ENCODE measurements at regions not wholly inside any gene's neighbourhood (a gene's known extent, or its start where the extent isn't known, plus 50 kb on each side); places are given as distances from the start of the nearest gene placed in this dataset.

- no peak for TF ChIP-seq POLR2A (IDR thresholded peaks at IDR 0.05)
- TF ChIP-seq CTCF (IDR thresholded peaks at IDR 0.05): no peak
Observed at GRCh38 chr2:7333960-7334493, 416.8 kb downstream of the RNF144A start.
